ENCODE measurements at regions not wholly inside any gene's neighbourhood (a gene's known extent, or its start where the extent isn't known, plus 50 kb on each side); places are given as distances from the start of the nearest gene placed in this dataset.

GRCh38 chr2:152950126-152950525 lies 231.7 kb downstream of the ARL6IP6 start:
- TF ChIP-seq CTCF (IDR thresholded peaks at IDR 0.05) (no peak), EP300 (IDR thresholded peaks at IDR 0.05) (no peak)
- no peaks in the 10 kb centered on the region for H3K36me3 ChIP-seq
- H3K4me1 ChIP-seq = no peaks in the 10 kb centered on the region
- DNase-seq (ENCODE audit: low spot score in 2 of 2) = no peak
- H3K27me3 ChIP-seq = no peaks in the 10 kb centered on the region
- H3K4me3 ChIP-seq = no peak overlapping the region
- whole genome bisulfite sequencing = 51% methylated on average over 2 of the region's 2 CpGs
- no peaks in the 10 kb centered on the region for H3K9me3 ChIP-seq
- no peak overlapping the region for H3K27ac ChIP-seq

GRCh38 chr2:152944099-152944498 lies 225.7 kb downstream of the ARL6IP6 start:
- no peaks in the 10 kb centered on the region for H3K9me3 ChIP-seq
- no peaks in the 10 kb centered on the region for H3K4me1 ChIP-seq
- no peaks in the 10 kb centered on the region for H3K36me3 ChIP-seq
- no peak for TF ChIP-seq POLR2A (IDR thresholded peaks at IDR 0.05)
- no peak for TF ChIP-seq POLR2AphosphoS5 (IDR thresholded peaks at IDR 0.05)
- TF ChIP-seq EP300 (IDR thresholded peaks at IDR 0.05) = no peak
- no peak for TF ChIP-seq CTCF (IDR thresholded peaks at IDR 0.05)
- H3K4me3 ChIP-seq = no peak overlapping the region
- 82% methylated on average over 2 of the region's 2 CpGs for whole genome bisulfite sequencing
- DNase-seq (ENCODE audit: low spot score in 2 of 2) = no peak
- no peaks in the 10 kb centered on the region for H3K27me3 ChIP-seq
- H3K27ac ChIP-seq = no peak overlapping the region

- Histone ChIP-seq H3K4me3 (no peak overlapping the region), H3K4me1 (no peaks in the 10 kb centered on the region), H3K27ac (no peak overlapping the region), H3K27me3 (no peaks in the 10 kb centered on the region), H3K36me3 (no peaks in the 10 kb centered on the region), H3K9me3 (no peaks in the 10 kb centered on the region)
- WGBS = 74% methylated on average over 3 of the region's 3 CpGs
- DNase-seq (ENCODE audit: low spot score in 2 of 2) = no peak
- TF ChIP-seq EP300 (IDR thresholded peaks at IDR 0.05) (no peak), CTCF (IDR thresholded peaks at IDR 0.05) (no peak), POLR2A (IDR thresholded peaks at IDR 0.05) (no peak), POLR2AphosphoS5 (IDR thresholded peaks at IDR 0.05) (no peak)
Measured at GRCh38 chr2:152942940-152943440, 224.6 kb downstream of the ARL6IP6 start.

GRCh38 chr2:152930501-152930900 lies 212.1 kb downstream of the ARL6IP6 start:
- TF ChIP-seq POLR2AphosphoS5 (IDR thresholded peaks at IDR 0.05) = no peak
- no peak for TF ChIP-seq POLR2A (IDR thresholded peaks at IDR 0.05)
- no peak for TF ChIP-seq CTCF (IDR thresholded peaks at IDR 0.05)
- TF ChIP-seq EP300 (IDR thresholded peaks at IDR 0.05) = no peak
- WGBS = 51% methylated on average over 2 of the region's 2 CpGs
- Histone ChIP-seq H3K4me1 (peaks cover 8% of the 10 kb centered on the region), H3K27ac (no peak overlapping the region), H3K36me3 (no peaks in the 10 kb centered on the region), H3K9me3 (no peaks in the 10 kb centered on the region), H3K27me3 (no peaks in the 10 kb centered on the region), H3K4me3 (no peak overlapping the region)
- DNase-seq (ENCODE audit: low spot score in 2 of 2) = no peak

- H3K4me3 ChIP-seq = no peak overlapping the region
- no peaks in the 10 kb centered on the region for H3K36me3 ChIP-seq
- H3K27me3 ChIP-seq = no peaks in the 10 kb centered on the region
- 80% methylated on average over 3 of the region's 3 CpGs for WGBS
- TF ChIP-seq CTCF (IDR thresholded peaks at IDR 0.05) = no peak
- TF ChIP-seq EP300 (IDR thresholded peaks at IDR 0.05) = no peak
- TF ChIP-seq POLR2A (IDR thresholded peaks at IDR 0.05) = no peak
- no peak for TF ChIP-seq POLR2AphosphoS5 (IDR thresholded peaks at IDR 0.05)
- H3K9me3 ChIP-seq = no peaks in the 10 kb centered on the region
- H3K27ac ChIP-seq = no peak overlapping the region
- peaks cover 9% of the 10 kb centered on the region for H3K4me1 ChIP-seq
- DNase-seq (ENCODE audit: low spot score in 2 of 2) = no peak
Measured at GRCh38 chr2:152929628-152930027, 211.2 kb downstream of the ARL6IP6 start.
